NCI-H1930 (cell line): ENCODE measurements at regions not wholly inside any gene's neighbourhood (a gene's known extent, or its start where the extent isn't known, plus 50 kb on each side); places are given as distances from the start of the nearest gene placed in this dataset.
"Not testable (repeated sequence)": the region's sequence is repeated elsewhere in the genome, so short reads cannot be mapped to it uniquely, and the experiment has no call there.

Experiments
- DNase-seq, 2 experiments: peaks; one replicate each; lab custom pipeline; 2025; lab: John Stamatoyannopoulos, UW

DNA sequence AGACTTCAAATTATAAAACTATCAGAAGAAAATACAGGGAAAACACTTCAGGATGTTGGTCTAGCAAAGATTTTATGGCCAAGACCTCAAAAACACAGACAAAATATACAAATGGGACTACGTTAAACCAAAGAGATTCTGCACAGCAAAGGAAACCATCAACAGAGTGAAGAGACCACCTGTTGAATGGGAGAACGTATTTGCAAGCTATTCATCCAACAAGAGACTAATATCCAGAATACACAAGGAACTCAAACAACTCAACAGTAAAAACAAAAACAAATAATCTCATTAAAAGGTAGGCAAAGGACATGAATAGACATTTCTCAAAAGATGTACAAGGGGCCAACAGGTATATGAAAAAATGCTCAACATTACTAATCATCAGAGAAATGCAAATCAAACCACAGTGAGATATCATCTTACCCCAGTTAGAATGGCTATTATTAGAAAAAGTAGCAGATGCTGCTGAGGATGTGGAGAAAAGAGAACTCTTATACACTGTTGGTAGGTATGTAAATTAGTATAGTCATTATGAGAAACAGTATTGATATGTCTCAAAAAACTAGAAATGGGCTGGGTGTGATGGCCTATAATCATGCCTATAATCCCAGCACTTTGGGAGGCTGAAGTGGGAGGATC, 112.6 kb downstream of the LRIG2 start:
- no peak for DNase-seq

GRCh38 chr1:113190078-113190477, 117.1 kb downstream of the LRIG2 start:
- no peak for DNase-seq

DNA sequence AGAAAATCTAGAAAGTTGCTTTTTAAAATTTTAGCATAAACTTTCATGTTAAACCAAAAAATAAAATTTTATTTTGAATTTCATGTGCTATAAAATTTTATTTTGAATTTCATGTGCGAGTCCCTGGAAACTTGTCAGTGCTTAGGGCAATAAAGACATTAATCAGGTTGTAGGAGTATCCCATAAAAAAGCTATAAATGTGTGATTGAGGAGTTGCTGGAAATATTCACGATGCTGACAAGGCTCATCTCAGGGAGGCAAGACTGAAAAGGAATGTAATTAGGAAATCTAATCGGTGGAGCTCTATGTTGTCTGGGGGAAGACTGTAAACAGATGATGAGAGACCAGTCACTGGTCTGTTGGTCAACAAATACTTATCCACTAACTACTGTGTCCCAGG, 117.9 kb downstream of the LRIG2 start:
- no peak for DNase-seq

- no peak for DNase-seq
Observed at GRCh38 chr1:113191579-113192076, 118.6 kb downstream of the LRIG2 start.

- DNase-seq, result no peak
Observed at GRCh38 chr1:113192242-113192641, 119.2 kb downstream of the LRIG2 start.

- DNase-seq, result no peak
Observed at GRCh38 chr1:113192980-113193379, 120.0 kb downstream of the LRIG2 start.

- DNase-seq, result no peak
Observed at GRCh38 chr1:113194846-113195830, 122.1 kb downstream of the LRIG2 start.

DNA sequence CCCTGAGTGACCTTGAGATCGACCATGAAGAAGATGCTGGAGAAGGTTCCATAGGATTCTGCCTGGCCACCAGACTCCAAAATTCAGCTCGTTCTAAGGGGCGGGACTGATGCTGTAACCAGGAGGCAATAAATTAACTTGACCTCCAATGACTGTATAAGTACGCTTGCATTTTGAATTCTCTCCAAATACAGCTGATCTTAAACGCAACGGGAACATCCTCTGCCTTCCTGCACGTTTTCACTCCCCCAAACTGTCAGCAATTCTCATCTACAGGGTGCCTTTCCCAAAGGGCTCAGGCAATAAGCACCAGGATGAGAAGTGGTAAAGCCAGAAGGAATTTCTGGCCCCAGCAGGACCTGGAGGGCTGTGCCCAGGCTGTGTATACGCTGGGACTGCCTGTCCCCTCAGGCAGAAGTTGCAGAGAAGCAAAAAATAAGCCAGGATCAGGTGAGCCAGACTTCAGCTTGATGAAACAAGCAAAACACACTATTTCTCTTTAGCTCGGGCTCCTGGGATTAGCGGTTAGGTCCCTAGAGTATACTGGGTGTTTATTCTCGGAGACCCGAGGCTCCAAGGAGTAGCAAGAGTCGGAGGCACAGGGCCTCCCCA, 124.8 kb downstream of the LRIG2 start:
- no peak for DNase-seq

DNA sequence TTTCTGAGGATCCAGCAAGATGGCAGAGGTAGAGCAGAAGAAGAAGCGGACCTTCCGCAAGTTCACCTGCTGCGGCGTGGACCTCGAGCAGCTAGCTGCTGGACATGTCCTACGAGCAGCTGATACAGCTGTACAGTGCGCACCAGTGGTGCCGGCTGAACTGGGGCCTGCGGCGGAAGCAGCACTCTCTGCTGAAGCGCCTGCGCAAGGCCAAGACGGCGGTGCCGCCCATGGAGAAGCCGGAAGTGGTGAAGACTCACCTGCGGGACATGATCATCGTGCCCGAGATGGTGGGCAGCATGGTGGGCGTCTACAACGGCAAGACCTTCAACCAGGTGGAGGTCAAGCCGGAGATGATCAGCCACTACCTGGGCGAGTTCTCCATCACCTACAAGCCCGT, 125.8 kb downstream of the LRIG2 start:
- no peak for DNase-seq

GRCh38 chr1:113199760-113200455, 126.9 kb downstream of the LRIG2 start:
- DNase-seq, result no peak

GRCh38 chr1:113201560-113201959, 128.6 kb downstream of the LRIG2 start:
- DNase-seq, result no peak

DNA sequence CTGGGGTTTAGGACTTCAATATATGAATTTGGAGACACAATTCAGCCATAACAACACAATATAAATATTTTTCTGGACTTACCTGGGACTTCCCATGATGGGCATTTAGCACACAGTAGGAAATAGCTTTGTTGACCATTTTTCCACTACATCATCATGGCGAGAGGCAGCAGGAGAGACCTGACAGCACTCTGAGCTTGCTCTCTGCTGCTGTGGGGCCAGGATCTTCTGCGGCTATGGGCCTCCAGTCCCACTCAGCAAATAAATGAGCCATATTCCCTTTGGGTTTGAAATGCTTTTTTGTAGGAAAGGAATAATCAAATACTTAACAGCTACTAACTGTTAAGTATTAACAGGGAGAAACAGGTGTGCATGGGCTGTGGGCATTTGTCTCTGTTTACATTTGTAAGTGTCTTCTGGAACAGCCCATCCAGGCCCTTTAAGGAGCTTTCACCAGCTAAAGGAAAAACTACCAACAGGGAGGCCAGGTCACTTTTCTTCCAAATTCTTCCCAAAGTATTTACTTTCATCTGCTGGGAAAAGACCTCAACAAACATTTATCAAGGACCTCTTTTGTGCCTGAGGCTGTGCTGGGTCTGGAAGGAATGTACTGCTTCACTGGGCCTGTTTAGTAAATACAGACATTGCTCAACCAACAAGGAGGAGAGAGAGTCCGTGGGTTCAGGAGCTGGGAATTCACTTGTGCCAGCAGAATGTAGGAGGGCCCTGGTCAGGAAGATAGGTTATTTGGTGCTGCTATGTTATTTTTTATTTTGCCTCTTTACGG, 133.2 kb downstream of the LRIG2 start:
- DNase-seq, result no peak

GRCh38 chr1:113207019-113207418, 134.0 kb downstream of the LRIG2 start:
- DNase-seq, result no peak

- DNase-seq, result no peak
Observed at GRCh38 chr1:113207457-113207856, 134.5 kb downstream of the LRIG2 start.

DNA sequence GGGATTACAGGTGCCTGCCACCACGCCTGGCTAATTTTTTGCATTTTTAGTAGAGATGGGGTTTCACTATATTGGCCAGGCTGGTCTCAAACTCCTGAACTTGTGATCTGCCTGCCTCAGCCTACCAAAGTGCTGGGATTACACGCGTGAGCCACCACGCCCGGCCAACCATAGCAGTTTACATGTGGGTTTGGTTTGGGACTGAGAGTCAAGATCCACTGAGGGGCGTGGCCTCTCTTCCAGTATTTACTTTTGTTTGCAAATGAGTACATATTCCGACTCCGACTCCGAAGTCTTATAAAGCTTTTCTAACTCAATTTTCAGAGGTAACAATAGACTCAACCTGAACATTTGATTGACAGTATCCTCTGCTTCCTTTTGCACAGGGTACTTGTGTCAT, 135.4 kb downstream of the LRIG2 start:
- not testable (repeated sequence) for DNase-seq

DNA sequence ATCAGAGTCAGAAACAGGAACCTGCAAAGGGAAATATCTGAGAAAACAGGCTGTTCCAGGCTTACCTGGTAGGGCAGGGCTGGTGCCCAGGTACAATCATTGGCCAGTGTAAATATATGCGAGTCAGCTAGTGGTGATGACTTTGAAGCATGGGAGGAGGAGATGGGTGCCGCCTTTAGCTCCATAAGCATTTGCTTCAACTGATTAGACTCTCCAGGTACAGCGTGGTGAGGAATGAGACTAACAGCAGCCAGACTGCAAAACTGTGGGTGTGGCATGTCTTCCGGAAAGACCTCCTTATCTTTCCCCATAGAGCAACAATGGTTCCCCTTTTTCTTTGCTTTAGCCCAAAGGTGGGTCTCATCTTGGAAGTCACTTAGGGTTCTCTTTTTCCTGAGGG, 137.2 kb downstream of the LRIG2 start:
- DNase-seq, result no peak

DNA sequence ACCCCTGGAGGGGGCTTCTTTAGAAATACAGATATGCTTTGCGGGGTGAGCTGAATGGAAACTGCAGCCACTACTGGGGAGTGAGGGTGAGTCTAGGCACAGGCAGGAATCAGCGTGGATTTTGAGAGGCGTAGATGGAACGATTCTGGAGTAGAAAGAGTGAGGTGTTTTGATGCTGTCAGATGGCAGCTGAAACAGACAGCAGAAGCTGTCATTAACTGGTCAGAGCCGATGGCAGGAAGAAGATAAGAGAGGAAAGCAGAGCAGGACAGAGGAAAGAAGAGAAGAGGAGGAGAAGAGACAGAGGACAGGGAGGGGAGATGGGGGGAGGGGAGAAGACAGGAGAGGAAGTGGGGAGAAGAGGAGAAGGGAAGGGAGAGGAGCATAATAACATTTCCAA, 138.5 kb downstream of the LRIG2 start:
- no peak for DNase-seq

DNA sequence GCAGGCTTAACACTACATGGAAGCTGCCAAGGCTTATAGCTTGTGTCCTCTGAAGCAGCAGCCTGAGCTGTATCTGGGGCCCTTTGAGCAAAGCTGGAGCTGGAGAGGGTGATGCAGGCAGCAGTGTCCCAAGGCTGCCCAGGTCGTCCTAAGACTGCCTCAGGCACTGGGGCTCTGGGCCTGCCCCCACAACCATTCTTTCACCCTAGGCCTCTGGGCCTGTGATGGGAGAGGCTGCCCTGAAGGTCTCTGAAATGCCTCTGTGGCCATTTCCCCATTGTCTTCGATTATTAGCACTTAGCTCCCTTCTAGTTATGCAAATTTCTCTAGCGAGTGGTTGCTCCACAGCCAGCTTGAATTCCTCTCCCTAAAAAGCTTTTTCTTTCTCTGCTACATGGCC, 142.0 kb downstream of the LRIG2 start:
- DNase-seq, result no peak

- no peak for DNase-seq
Observed at GRCh38 chr1:113216664-113217063, 143.7 kb downstream of the LRIG2 start.

GRCh38 chr1:113217447-113218208, 144.6 kb downstream of the LRIG2 start:
- no peak for DNase-seq

DNA sequence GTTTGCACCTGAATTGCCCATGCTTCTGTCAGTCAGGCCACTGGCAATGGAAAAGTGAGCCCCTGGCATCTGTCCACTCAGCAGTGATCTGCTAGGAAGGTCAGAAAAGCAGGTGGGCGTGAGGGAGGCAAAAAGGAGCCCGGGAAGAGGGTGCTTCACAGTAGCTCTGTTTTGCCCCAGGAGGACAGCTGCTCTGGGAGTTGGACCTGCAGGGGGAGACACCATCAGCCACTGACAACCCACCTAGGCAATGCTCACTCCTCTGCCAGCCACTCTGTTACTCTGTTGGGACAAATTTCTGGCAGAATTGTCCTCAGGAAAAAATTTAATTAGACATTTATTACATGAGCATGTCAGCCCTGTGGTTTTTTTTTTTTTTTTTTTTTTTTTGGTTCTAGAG, 146.4 kb downstream of the LRIG2 start:
- no peak for DNase-seq
